ENCODE measurements at regions not wholly inside any gene's neighbourhood (a gene's known extent, or its start where the extent isn't known, plus 50 kb on each side); places are given as distances from the start of the nearest gene placed in this dataset.

GRCh38 chr13:56713656-56714055, 427.1 kb upstream of the PRR20A start:
- whole genome bisulfite sequencing, 5 donors: 81 to 93% (median 88%) methylated on average over 2 of the region's 2 CpGs
- DNase-seq: no peak
- Histone ChIP-seq H3K4me1 (no peaks in the 10 kb centered on the region), H3K36me3 (no peaks in the 10 kb centered on the region), H3K4me3 (no peak overlapping the region), H3K27ac (no peak overlapping the region), H3K27me3 (no peaks in the 10 kb centered on the region), H3K9me3 (no peaks in the 10 kb centered on the region)
- intact Hi-C loops (cut with DNase I; ENCODE audit: low total_unique reads): no loop called here
- TF ChIP-seq EP300 (IDR thresholded peaks at IDR 0.05): no peak
- TF ChIP-seq POLR2AphosphoS5 (IDR thresholded peaks at IDR 0.05): no peak
- TF ChIP-seq POLR2A (IDR thresholded peaks at IDR 0.05): no peak
- TF ChIP-seq, protein P1, sequence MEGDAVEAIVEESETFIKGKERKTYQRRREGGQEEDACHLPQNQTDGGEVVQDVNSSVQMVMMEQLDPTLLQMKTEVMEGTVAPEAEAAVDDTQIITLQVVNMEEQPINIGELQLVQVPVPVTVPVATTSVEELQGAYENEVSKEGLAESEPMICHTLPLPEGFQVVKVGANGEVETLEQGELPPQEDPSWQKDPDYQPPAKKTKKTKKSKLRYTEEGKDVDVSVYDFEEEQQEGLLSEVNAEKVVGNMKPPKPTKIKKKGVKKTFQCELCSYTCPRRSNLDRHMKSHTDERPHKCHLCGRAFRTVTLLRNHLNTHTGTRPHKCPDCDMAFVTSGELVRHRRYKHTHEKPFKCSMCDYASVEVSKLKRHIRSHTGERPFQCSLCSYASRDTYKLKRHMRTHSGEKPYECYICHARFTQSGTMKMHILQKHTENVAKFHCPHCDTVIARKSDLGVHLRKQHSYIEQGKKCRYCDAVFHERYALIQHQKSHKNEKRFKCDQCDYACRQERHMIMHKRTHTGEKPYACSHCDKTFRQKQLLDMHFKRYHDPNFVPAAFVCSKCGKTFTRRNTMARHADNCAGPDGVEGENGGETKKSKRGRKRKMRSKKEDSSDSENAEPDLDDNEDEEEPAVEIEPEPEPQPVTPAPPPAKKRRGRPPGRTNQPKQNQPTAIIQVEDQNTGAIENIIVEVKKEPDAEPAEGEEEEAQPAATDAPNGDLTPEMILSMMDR (IDR thresholded peaks at IDR 0.05): no peak

DNA sequence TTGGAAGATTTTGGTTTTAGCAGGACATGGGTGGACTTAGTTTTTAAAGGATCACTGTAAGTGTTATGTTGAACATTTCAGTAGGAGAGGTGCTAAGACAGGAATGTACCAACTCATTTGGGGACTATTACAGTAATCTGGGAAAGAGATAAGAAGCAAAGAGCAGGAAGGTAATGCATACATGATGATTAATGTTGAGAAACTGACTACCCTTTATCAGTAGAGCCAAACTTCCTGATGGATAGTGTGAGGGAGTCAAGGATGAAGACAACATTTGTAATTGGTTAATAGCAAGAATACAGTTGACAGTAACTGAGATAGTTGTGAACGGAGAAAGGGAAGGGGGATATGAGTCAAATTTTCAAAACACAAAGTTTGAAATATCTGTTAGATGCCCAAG, 421.9 kb upstream of the PRR20A start:
- Histone ChIP-seq H3K27me3 (no peaks in the 10 kb centered on the region), H3K9me3 (no peaks in the 10 kb centered on the region), H3K4me3 (no peak overlapping the region), H3K36me3 (no peaks in the 10 kb centered on the region), H3K27ac (no peak overlapping the region), H3K4me1 (no peaks in the 10 kb centered on the region)
- DNase-seq: no peak
- TF ChIP-seq EP300 (IDR thresholded peaks at IDR 0.05) (no peak), POLR2AphosphoS5 (IDR thresholded peaks at IDR 0.05) (no peak), POLR2A (IDR thresholded peaks at IDR 0.05) (no peak)
- TF ChIP-seq, protein P1 (IDR thresholded peaks at IDR 0.05): no peak
- 47 to 89% (median 60%) methylated on average over 1 of the region's 1 CpG for WGBS, 5 donors
- intact Hi-C loops (cut with DNase I; ENCODE audit: low total_unique reads): no loop called here

GRCh38 chr13:56720841-56721240, 419.9 kb upstream of the PRR20A start:
- TF ChIP-seq EP300 (IDR thresholded peaks at IDR 0.05) (no peak), POLR2A (IDR thresholded peaks at IDR 0.05) (no peak), POLR2AphosphoS5 (IDR thresholded peaks at IDR 0.05) (no peak)
- TF ChIP-seq, protein P1 (IDR thresholded peaks at IDR 0.05): no peak
- H3K27me3 ChIP-seq: no peaks in the 10 kb centered on the region
- H3K4me3 ChIP-seq: no peak overlapping the region
- H3K36me3 ChIP-seq: no peaks in the 10 kb centered on the region
- DNase-seq: no peak
- H3K4me1 ChIP-seq: no peaks in the 10 kb centered on the region
- no peak overlapping the region for H3K27ac ChIP-seq
- H3K9me3 ChIP-seq: no peaks in the 10 kb centered on the region
- intact Hi-C loops (cut with DNase I; ENCODE audit: low total_unique reads): no loop called here
- 76 to 91% (median 83%) methylated on average over 1 of the region's 1 CpG for WGBS, 5 donors

GRCh38 chr13:56735537-56735942, 405.2 kb upstream of the PRR20A start:
- intact Hi-C loops (cut with DNase I; ENCODE audit: low total_unique reads): no loop called here
- Histone ChIP-seq H3K4me3 (no peak overlapping the region), H3K27ac (no peak overlapping the region), H3K4me1 (no peaks in the 10 kb centered on the region), H3K27me3 (no peaks in the 10 kb centered on the region), H3K36me3 (no peaks in the 10 kb centered on the region), H3K9me3 (peaks cover 0 to 33% (median 3%) of the 10 kb centered on the region in 4 donors)
- 95 to 97% (median 96%) methylated on average over 25 to 35 of the region's 35 CpGs for WGBS, 5 donors
- DNase-seq: no peak
- TF ChIP-seq EP300 (IDR thresholded peaks at IDR 0.05): no peak
- no peak for TF ChIP-seq POLR2AphosphoS5 (IDR thresholded peaks at IDR 0.05)
- TF ChIP-seq POLR2A (IDR thresholded peaks at IDR 0.05): no peak
- TF ChIP-seq, protein P1 (IDR thresholded peaks at IDR 0.05): no peak

All from stomach (tissue), 8 donors.